ENCODE measurements at regions not wholly inside any gene's neighbourhood (a gene's known extent, or its start where the extent isn't known, plus 50 kb on each side); places are given as distances from the start of the nearest gene placed in this dataset.
"Not testable (repeated sequence)": the region's sequence is repeated elsewhere in the genome, so short reads cannot be mapped to it uniquely, and the experiment has no call there.

DNA sequence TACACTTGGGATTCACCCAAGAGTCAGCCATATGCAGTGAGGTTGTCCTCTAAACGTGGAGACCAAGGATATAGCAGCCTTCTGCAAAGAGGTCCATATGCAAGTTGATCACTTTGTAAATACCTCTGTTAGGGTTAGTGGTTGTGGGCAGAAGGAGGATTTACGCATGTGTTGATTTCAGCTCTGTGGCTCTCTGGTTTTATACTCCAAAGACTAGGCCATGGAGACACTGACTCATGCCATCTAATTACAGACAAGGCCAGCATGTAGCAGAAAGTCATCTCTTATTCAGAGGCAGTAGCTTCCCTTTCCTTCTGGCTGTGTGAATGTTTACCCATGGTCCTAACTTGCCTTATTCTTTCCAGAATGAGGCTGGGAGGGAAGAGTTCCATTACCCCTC, 140.9 kb upstream of the GOLGA6L4 start:
- FAIRE-seq; DNase-seq (ENCODE audit: insufficient read length, low spot score): not testable (repeated sequence)

DNA sequence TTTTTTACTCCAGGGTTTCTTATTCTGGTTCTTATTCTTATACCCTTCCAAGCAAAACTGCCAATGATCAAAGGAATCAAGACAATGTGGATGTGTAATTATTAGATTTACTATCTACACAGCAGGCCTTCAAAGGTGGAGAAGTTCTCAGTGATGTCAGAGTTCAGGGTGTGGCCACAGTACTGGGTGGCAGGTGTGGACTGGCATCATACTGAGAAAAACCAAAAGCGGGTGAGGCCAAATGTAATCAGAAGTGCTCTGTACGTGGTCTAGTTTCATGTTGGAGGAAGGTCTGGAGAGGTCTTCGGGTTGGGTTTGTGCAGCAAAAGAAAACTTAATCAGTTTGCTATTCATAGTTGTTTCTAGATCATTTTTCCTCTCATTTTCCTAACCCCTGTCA, 138.5 kb upstream of the GOLGA6L4 start:
- DNase-seq (ENCODE audit: insufficient read length, low spot score), result not testable (repeated sequence)

GRCh38 chr15:84098604-84099003, 137.0 kb upstream of the GOLGA6L4 start:
- FAIRE-seq (no peak), DNase-seq (ENCODE audit: insufficient read length, low spot score) (no peak)

More for the DNA sequence above, 138.5 kb upstream of the GOLGA6L4 start:
- FAIRE-seq, result not testable (repeated sequence)

DNA sequence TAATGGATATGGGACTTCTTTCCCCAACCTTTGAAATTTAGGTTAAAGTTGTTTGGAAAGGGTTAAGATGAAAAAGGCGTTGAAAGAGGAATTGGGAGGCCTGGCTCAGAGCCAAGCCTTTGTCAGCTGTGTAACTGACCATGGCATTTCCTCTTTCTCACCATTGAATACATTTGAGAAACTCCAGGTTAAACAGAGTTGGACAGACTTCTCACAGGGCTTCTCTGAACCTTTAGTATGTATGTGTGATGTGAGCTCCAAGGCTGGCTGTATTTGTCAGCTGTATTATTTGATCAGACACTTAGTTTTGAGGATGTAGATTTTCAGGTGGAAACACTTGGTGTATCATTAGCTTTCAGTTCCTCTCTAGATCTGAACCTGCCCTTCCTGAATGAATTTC, 136.4 kb upstream of the GOLGA6L4 start:
- no peak for DNase-seq (ENCODE audit: insufficient read length, low spot score)

DNA sequence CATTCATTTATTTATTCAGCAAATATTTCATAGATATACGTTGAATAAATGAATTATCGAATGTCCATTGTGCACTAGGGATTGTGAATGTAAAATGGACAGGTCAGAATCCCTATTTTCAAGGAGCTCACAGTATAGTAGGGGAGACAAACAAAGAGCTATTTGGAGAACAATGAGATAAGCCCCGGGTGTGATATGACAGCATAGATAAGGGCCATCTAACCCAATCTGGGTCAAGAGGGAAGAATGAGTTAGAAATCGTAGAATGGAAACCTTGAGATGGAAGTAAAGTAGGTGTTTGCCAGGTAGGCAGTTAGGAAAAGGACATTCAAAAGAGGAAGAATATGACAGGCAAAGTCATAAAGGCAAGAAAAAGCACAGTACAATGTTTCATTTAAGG, 132.2 kb upstream of the GOLGA6L4 start:
- no peak for FAIRE-seq
- no peak for DNase-seq (ENCODE audit: insufficient read length, low spot score)

More for the DNA sequence above, 136.4 kb upstream of the GOLGA6L4 start:
- no peak for FAIRE-seq

DNA sequence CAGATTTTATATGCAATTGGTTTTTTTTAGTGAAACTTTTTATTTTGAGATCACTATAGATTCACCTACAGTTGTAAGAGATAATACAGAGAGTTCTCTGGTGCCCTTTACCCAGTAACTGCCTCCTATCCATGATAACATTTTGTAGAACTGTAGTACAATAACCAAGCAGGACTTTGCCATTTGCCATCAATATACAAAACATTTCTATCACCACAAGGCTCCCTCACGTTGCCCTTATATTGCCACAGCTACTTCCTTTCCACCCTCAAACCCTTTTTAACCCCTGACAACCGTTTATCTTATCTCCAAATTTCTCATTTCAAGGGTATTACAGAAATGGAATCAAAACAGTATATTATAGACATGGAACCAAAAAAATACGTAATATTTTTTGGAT, 130.7 kb upstream of the GOLGA6L4 start:
- FAIRE-seq (no peak), DNase-seq (ENCODE audit: insufficient read length, low spot score) (no peak)

- no peak for FAIRE-seq
- DNase-seq (ENCODE audit: insufficient read length, low spot score), result no peak
Measured at GRCh38 chr15:84108728-84109127, 126.8 kb upstream of the GOLGA6L4 start.

DNA sequence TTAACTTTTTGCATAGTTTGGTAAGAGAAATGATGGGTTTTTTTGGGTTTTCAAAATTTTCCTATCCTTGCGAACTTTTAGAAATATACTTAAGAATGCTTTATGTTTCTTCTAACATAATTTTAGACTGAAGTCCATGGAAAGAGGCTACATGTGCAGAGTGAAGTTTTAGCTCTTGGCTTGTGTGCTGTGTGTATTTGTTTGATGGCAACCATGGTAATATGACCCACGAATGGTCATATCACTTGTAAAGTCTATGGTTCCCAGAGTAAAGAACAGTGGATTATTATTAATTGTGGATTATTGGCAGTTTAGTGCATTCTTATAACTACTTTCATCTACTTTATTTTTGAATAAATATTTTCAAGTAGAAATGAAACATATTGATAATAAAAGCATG, 124.0 kb upstream of the GOLGA6L4 start:
- no peak for FAIRE-seq
- DNase-seq (ENCODE audit: insufficient read length, low spot score), result no peak

DNA sequence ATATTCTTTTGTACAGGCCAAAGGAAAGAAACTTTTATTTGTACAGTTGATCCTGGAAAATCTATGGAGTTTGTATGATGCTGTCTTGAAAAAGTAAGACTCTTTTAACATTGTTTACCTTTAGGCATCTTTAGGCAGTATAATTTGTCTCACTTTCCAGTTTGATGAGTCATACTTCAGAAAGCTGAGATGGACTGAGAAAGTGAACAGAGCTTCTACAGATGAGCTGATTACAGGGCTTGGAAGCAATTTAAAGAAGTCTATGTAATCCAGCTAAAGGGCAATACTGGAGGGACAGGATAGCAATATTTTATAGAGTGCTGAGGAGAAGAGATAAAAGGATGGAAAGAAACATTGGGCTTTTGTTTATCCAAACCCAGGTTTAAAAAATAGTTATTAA, 123.5 kb upstream of the GOLGA6L4 start:
- FAIRE-seq, result no peak
- DNase-seq (ENCODE audit: insufficient read length, low spot score), result no peak

DNA sequence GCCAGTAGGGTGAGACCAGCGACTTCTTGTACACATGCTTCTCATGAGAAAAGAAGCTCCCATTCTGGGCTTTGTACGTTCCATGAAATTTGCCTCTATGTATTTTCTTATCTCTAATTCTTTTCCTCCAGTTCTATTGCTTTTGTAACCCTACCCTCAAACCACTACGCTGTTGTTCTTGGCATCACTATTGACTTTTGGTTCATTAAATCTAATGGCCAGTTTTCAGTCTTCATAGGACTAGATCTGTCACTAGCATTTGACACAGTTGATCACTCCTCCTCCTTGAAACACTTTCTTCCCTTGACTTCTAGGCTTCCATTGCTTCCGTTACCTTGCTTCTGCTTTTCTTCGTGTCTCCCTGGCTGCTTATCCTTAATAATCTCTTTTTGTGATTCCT, 121.7 kb upstream of the GOLGA6L4 start:
- no peak for FAIRE-seq
- no peak for DNase-seq (ENCODE audit: insufficient read length, low spot score)

- FAIRE-seq; DNase-seq (ENCODE audit: insufficient read length, low spot score): not testable (repeated sequence)
Measured at GRCh38 chr15:84114680-84115079, 120.9 kb upstream of the GOLGA6L4 start.

DNA sequence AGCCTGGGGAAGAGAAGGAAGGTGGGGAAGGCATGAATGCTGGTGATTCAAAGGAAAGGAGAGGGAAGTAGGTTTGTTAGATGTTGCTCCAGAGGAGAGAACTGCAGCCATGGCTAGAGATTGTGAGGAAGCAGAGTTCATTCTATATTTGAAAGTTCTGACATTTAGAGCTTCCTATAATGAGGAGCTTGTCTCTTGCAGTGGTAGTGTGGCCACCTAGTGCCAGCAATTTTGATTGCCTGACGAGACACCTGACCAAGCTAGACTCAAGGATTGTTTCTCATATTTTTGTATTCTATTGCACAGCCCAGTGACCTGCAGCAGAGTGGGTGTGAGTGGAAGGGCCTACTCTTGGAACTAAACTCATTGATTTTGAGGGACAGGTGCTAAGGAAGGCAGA, 116.2 kb upstream of the GOLGA6L4 start:
- not testable (repeated sequence) for FAIRE-seq; DNase-seq (ENCODE audit: insufficient read length, low spot score)

DNA sequence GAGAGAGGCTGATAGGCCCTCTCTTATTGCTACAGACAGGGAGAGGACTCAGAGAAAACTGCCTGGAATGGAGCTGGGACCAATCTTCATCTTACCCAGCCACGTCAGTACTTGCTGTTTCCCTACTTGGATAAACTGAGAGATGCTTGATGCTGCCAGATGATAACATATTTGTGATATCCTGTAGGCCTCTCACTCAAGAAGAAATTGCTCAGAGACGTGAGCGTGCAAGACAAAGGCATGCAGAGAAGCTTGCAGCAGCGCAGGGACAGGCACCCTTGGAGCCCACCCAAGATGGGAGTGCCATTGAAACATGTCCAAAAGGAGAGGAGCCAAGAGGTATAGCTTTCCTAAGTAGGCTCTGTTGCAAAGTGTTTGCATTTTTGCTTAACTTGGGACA, 114.7 kb upstream of the GOLGA6L4 start:
- not testable (repeated sequence) for DNase-seq (ENCODE audit: insufficient read length, low spot score); FAIRE-seq

DNA sequence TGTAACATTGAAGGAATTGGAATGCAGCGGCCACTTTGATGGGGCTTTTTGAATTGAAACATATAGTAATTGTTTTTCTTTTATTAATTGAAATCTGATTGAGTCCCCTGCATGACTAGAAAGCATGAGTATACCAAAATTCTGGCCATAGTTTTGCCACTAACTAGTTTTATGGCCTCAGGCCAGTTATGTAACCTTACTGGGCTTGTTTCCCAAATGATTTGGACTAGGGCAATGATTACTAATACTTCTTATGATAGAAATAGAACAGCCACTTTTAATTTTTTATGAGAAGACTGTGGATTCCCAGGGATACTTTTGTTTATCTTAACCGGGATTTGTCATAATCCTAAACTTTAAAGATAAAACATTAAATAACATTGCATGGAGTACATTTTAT, 106.9 kb upstream of the GOLGA6L4 start:
- not testable (repeated sequence) for FAIRE-seq; DNase-seq (ENCODE audit: insufficient read length, low spot score)

- not testable (repeated sequence) for DNase-seq (ENCODE audit: insufficient read length, low spot score); FAIRE-seq
Measured at GRCh38 chr15:84130098-84130831, 105.3 kb upstream of the GOLGA6L4 start.

- FAIRE-seq, result not testable (repeated sequence)
Measured at GRCh38 chr15:84135931-84136456, 99.6 kb upstream of the GOLGA6L4 start.

GRCh38 chr15:84142888-84143337, 92.7 kb upstream of the GOLGA6L4 start:
- FAIRE-seq (no peak), DNase-seq (ENCODE audit: insufficient read length, low spot score) (peak; percentile 76)

More at GRCh38 chr15:84135931-84136456, 99.6 kb upstream of the GOLGA6L4 start:
- not testable (repeated sequence) for DNase-seq (ENCODE audit: insufficient read length, low spot score)

DNA sequence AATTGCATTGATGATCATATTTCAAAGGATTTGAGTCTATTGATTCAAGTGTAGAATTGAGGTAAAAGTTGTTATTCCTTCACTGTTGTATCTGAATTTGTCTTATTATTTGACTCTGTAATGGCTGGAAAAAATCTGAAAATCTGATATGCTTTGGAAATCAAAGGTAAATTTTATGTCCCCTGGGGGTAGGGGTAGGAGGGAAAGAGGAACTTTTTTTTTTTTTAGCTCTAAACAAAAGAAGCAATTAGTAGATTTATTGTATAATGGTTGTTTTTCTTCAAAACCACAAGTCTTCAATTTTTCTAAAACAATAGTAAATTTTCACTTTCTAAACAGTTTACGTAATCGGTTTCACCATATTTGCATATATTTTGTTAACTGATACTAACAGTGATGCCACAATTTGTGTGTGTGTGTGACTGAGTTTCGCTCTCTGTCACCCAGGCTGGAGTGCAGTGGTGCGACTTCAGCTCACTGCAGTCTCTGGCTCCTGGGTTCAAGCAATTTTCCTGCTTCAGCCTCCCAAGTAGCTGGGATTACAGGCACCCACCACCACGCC, 91.7 kb upstream of the GOLGA6L4 start:
- FAIRE-seq (no peak), DNase-seq (ENCODE audit: insufficient read length, low spot score) (no peak)

DNA sequence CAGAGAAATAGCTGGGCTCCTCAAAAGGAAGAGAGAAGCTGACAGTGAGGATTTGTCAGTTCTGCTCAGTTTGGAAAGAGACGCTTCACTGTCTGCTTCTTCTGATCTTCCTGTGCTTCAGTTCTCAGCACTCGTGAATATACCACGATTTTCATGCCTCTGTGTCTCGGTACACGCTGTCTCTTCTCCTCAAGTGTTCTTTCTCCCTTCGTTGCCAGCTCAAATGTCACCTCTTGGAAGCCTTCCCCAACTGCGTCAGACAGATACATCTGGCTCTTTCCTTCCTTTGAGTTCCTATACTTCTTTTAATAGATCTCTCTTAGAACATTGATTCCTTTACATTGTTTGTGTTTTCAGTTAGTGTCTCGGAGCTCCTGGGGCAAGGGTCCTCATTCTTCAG, 90.6 kb upstream of the GOLGA6L4 start:
- not testable (repeated sequence) for DNase-seq (ENCODE audit: insufficient read length, low spot score); FAIRE-seq

- not testable (repeated sequence) for DNase-seq (ENCODE audit: insufficient read length, low spot score); FAIRE-seq
Measured at GRCh38 chr15:84146299-84146698, 89.3 kb upstream of the GOLGA6L4 start.

GRCh38 chr15:84147307-84147706, 88.3 kb upstream of the GOLGA6L4 start:
- not testable (repeated sequence) for FAIRE-seq; DNase-seq (ENCODE audit: insufficient read length, low spot score)
